ENCODE measurements at regions not wholly inside any gene's neighbourhood (a gene's known extent, or its start where the extent isn't known, plus 50 kb on each side); places are given as distances from the start of the nearest gene placed in this dataset.

DNA sequence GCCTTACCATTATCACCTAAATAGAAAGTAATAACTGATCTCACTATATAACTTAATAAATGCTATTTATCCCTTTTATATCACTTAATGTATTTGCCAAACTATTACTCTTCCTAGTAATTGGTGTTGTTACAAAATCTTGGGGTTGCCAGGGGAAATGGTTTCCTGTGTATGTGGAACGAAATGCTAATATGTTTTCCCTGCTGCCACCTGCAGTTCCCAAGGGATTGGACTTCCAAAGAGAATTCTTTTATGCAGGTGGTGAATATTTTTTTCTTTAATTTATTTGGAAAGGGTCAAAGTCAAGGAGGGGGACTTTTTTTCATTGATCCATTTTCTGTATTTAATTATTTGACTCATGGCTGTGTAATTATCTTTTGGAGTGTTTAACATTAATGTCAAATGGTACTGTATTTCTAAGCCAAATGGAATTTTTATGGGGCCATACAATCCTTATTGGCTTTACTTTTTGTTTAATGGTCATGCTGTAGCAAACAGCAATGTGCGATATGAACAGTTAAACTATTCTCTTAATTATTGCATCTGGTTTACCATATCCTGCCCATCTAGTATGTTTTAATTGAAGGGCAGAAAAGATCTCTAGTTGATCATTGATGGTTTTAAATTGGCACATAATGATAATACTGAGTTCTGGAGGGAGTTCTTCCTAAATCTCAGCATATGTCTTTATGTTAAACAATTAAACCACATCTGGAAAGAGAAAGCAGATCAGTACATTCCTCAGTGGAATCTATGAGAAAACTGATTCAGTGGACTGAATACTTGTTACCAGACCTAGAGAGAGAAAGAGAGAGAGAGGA is 486.3 kb downstream of the TTLL7 start:
- TF ChIP-seq, protein P1, sequence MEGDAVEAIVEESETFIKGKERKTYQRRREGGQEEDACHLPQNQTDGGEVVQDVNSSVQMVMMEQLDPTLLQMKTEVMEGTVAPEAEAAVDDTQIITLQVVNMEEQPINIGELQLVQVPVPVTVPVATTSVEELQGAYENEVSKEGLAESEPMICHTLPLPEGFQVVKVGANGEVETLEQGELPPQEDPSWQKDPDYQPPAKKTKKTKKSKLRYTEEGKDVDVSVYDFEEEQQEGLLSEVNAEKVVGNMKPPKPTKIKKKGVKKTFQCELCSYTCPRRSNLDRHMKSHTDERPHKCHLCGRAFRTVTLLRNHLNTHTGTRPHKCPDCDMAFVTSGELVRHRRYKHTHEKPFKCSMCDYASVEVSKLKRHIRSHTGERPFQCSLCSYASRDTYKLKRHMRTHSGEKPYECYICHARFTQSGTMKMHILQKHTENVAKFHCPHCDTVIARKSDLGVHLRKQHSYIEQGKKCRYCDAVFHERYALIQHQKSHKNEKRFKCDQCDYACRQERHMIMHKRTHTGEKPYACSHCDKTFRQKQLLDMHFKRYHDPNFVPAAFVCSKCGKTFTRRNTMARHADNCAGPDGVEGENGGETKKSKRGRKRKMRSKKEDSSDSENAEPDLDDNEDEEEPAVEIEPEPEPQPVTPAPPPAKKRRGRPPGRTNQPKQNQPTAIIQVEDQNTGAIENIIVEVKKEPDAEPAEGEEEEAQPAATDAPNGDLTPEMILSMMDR (IDR thresholded peaks at IDR 0.05) = no peak
- no peak for TF ChIP-seq POLR2A (IDR thresholded peaks at IDR 0.05)

Measured in uterus (tissue), 2 donors.